HG02840 (cell line): ENCODE measurements at regions not wholly inside any gene's neighbourhood (a gene's known extent, or its start where the extent isn't known, plus 50 kb on each side); places are given as distances from the start of the nearest gene placed in this dataset.
"Not testable (repeated sequence)": the region's sequence is repeated elsewhere in the genome, so short reads cannot be mapped to it uniquely, and the experiment has no call there.

Source experiments
- ATAC-seq: cut with Tn5 transposase; IDR thresholded peaks from one replicate; pipeline ENCODE4 v1.9.1; 2021; ENCODE audit warnings: mild to moderate bottlenecking, moderate library complexity, moderate number of reproducible peaks; ENCODE audit not compliant: unreplicated experiment, low FRiP score

- not testable (repeated sequence) for ATAC-seq
Measured at GRCh38 chr1:144140243-144140642, 168.5 kb upstream of the FAM72C start.

GRCh38 chr1:144105006-144105405 lies 133.2 kb upstream of the FAM72C start:
- ATAC-seq = not testable (repeated sequence)

GRCh38 chr1:144104000-144104677 lies 132.4 kb upstream of the FAM72C start:
- not testable (repeated sequence) for ATAC-seq

- not testable (repeated sequence) for ATAC-seq
Measured at GRCh38 chr1:144103156-144103880, 131.5 kb upstream of the FAM72C start.

- not testable (repeated sequence) for ATAC-seq
Measured at GRCh38 chr1:144102046-144102745, 130.4 kb upstream of the FAM72C start.

- no peak for ATAC-seq
Measured at GRCh38 chr1:144101397-144102045, 129.7 kb upstream of the FAM72C start.

GRCh38 chr1:144077167-144077841 lies 105.5 kb upstream of the FAM72C start:
- not testable (repeated sequence) for ATAC-seq

- not testable (repeated sequence) for ATAC-seq
Measured at GRCh38 chr1:144076646-144077045, 104.9 kb upstream of the FAM72C start.

GRCh38 chr1:144070394-144071053 lies 98.7 kb upstream of the FAM72C start:
- ATAC-seq = not testable (repeated sequence)

- ATAC-seq = not testable (repeated sequence)
Measured at GRCh38 chr1:144067042-144067441, 95.3 kb upstream of the FAM72C start.

- ATAC-seq = not testable (repeated sequence)
Measured at GRCh38 chr1:144066071-144066813, 94.5 kb upstream of the FAM72C start.

- not testable (repeated sequence) for ATAC-seq
Measured at GRCh38 chr1:144065299-144066060, 93.7 kb upstream of the FAM72C start.

- ATAC-seq = not testable (repeated sequence)
Measured at GRCh38 chr1:144049365-144049764, 77.6 kb upstream of the FAM72C start.

- ATAC-seq = not testable (repeated sequence)
Measured at GRCh38 chr1:144046645-144047044, 74.9 kb upstream of the FAM72C start.

- not testable (repeated sequence) for ATAC-seq
Measured at GRCh38 chr1:144045751-144046546, 74.2 kb upstream of the FAM72C start.

GRCh38 chr1:144042251-144042650 lies 70.5 kb upstream of the FAM72C start:
- not testable (repeated sequence) for ATAC-seq

GRCh38 chr1:144040293-144040692 lies 68.5 kb upstream of the FAM72C start:
- ATAC-seq = not testable (repeated sequence)
